H1 (cell line): ENCODE measurements at regions not wholly inside any gene's neighbourhood (a gene's known extent, or its start where the extent isn't known, plus 50 kb on each side); places are given as distances from the start of the nearest gene placed in this dataset.

Source experiments
- POLR2A ChIP-seq, 2 experiments: IDR thresholded peaks; 1 replicate in 1 of 2; 2 replicates in 1 of 2; pipeline ENCODE4 v1.6.1; 2011; ENCODE audit warnings: low read depth in 2 of 2, low read length in 2 of 2, mild to moderate bottlenecking in 2 of 2; ENCODE audit errors: control extremely low read depth in 1 of 2
- RFX5 ChIP-seq: IDR thresholded peaks from 2 replicates; pipeline ENCODE4 v1.6.1; 2011; ENCODE audit warnings: low read depth, low read length, improper control_type of control experiment, borderline replicate concordance
- SAP30 ChIP-seq: fragments of 300-600 bp; sonication (generic); IDR thresholded peaks from 2 replicates; pipeline ENCODE4 v1.7.1; 2012; ENCODE audit warnings: low read length, moderate library complexity, mild to moderate bottlenecking, inconsistent platforms; ENCODE audit not compliant: insufficient read depth, insufficient replicate concordance
- TF ChIP-seq, protein P1 (sequence below): IDR thresholded peaks from 2 replicates; pipeline ENCODE4 v1.6.1; 2012; ENCODE audit warnings: low read length, inconsistent platforms

DNA sequence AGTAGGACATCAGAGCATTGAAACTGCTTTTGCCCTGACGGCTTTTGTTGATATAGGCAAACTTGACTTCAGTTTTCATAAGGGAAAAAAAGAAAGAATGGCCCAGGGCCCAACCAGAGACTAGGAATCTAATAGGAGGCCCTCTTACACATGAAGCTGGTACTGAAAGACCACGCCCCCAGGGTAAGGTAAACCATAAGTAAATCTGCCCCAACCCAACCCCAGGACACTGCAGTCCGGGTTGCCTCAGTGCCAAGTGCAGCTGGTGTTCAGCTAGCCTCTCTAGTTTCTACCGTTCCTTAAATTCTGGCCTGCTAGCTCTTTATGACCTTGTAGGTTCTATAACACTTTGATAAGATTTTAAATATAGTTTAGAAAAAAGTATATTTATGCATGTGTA is 136.7 kb downstream of the AQP9 start (continued):
- TF ChIP-seq, protein P1, sequence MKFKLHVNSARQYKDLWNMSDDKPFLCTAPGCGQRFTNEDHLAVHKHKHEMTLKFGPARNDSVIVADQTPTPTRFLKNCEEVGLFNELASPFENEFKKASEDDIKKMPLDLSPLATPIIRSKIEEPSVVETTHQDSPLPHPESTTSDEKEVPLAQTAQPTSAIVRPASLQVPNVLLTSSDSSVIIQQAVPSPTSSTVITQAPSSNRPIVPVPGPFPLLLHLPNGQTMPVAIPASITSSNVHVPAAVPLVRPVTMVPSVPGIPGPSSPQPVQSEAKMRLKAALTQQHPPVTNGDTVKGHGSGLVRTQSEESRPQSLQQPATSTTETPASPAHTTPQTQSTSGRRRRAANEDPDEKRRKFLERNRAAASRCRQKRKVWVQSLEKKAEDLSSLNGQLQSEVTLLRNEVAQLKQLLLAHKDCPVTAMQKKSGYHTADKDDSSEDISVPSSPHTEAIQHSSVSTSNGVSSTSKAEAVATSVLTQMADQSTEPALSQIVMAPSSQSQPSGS, result no peak
- no peak for TF ChIP-seq RFX5
- TF ChIP-seq SAP30, result no peak
- TF ChIP-seq POLR2A (IDR thresholded peaks at IDR 0.05; ENCODE audit: control extremely low read depth in 1 of 2, low read depth in 2 of 2, low read length in 2 of 2), result no peak
